ENCODE measurements at regions not wholly inside any gene's neighbourhood (a gene's known extent, or its start where the extent isn't known, plus 50 kb on each side); places are given as distances from the start of the nearest gene placed in this dataset.
"Not testable (repeated sequence)": the region's sequence is repeated elsewhere in the genome, so short reads cannot be mapped to it uniquely, and the experiment has no call there.

DNA sequence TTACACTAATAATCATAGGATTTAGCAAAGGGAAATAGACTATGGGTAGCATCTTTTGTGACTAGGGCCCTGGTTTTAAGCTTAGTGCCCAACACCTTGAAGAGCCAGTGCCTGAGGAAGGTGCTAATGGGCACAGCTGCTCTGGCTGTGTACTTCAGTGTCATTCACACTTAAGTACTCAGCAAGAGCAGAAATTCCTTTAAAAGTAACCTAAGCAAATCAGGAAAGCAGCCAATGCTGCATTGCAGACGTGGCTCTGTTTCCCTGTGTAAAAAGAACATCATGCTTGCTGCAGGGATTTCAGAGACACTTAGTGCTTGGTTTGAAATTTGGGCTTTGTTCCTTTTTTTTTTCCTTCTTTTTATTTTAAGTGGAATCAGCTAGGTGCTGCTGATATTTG is 505.4 kb downstream of the SUCLG1 start:
- no peak for DNase-seq (ENCODE audit: low read depth, low spot score)
- no peak overlapping the region for H3K4me3 ChIP-seq (ENCODE audit: low read length)

DNA sequence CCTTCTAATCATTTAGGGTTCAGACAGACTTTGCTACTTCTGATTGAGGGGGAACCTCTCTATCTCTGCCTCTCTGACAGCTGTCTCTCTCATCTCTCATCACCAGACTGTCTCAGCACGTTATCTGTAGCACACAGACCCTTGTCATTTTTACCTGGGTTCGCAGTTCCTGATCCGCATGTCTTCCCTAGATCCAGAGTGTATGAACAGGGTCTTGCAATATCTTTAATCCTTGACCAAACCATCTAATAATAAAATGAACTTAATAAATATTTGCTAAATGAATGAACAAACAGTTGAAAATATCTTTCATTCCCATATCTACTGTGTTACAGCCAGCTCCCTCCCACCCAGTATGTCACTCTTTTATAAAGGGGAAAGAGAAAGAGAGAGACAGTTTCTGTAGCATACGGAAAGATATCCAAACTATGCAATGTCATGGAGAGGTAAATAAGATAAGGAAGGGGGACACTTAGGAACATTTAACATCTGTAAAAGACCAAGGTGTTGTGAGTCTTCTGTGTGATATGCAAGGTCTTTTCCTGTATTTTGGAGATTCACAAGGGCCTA is 507.6 kb downstream of the SUCLG1 start:
- no peak overlapping the region for H3K4me3 ChIP-seq (ENCODE audit: low read length)
- DNase-seq (ENCODE audit: low read depth, low spot score) = no peak

- no peak overlapping the region for H3K4me3 ChIP-seq (ENCODE audit: low read length)
- DNase-seq (ENCODE audit: low read depth, low spot score) = no peak
Measured at GRCh38 chr2:83949361-83949760, 509.7 kb downstream of the SUCLG1 start.

DNA sequence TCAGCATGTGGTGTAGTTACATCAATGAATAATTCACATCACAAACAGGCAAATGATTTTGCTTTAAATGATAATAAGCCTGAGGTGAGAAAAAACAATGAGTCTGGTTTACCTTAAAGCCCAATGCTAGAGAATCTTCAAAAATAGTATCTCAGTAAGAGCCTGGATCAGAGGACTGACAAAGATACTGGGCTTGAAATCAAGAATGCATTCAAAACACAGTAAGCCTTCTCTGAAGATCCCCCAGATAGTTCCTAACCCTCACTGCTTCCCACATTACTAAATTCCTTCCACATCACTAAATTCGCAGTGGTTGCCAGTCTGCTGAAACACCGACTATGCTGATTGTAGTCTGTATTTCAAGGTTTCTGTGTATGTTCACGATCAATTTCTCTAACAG is 514.9 kb downstream of the SUCLG1 start:
- no peak for DNase-seq (ENCODE audit: low read depth, low spot score)
- H3K4me3 ChIP-seq (ENCODE audit: low read length) = no peak overlapping the region

DNA sequence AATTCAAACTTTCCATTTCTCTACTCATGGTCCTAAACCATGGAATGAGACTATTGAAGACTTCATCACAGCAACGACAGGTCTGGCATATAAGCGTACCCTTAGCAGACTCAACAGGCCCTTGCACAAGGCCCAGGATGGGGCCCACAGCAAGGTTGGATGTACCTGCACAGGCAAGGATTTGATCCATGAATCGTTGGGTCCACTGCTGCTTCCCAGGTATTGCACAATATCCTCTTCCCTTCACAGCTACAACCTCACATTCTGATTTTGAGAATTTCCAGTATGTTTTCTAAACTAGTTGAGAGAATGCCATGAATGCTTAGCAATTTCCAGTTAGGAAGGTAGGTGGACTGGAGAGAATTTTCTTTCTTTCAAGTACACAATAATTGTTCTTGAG is 515.8 kb downstream of the SUCLG1 start:
- no peak overlapping the region for H3K4me3 ChIP-seq (ENCODE audit: low read length)
- no peak for DNase-seq (ENCODE audit: low read depth, low spot score)

GRCh38 chr2:83941886-83942285 is 517.2 kb downstream of the SUCLG1 start:
- H3K4me3 ChIP-seq (ENCODE audit: low read length) = no peak overlapping the region
- DNase-seq (ENCODE audit: low read depth, low spot score) = no peak

- no peak overlapping the region for H3K4me3 ChIP-seq (ENCODE audit: low read length)
- DNase-seq (ENCODE audit: low read depth, low spot score) = no peak
Measured at GRCh38 chr2:83933749-83934148, 525.3 kb downstream of the SUCLG1 start.

GRCh38 chr2:83923531-83923930 is 535.5 kb downstream of the SUCLG1 start:
- no peak for DNase-seq (ENCODE audit: low read depth, low spot score)
- H3K4me3 ChIP-seq (ENCODE audit: low read length) = no peak overlapping the region

- no peak overlapping the region for H3K4me3 ChIP-seq (ENCODE audit: low read length)
- DNase-seq (ENCODE audit: low read depth, low spot score) = no peak
Measured at GRCh38 chr2:83916559-83916958, 542.5 kb downstream of the SUCLG1 start.

GRCh38 chr2:83915381-83915780 is 543.7 kb downstream of the SUCLG1 start:
- H3K4me3 ChIP-seq (ENCODE audit: low read length) = no peak overlapping the region

GRCh38 chr2:83908750-83909149 is 550.3 kb downstream of the SUCLG1 start:
- no peak overlapping the region for H3K4me3 ChIP-seq (ENCODE audit: low read length)
- no peak for DNase-seq (ENCODE audit: low read depth, low spot score)

More at GRCh38 chr2:83915381-83915780, 543.7 kb downstream of the SUCLG1 start:
- DNase-seq (ENCODE audit: low read depth, low spot score) = no peak

- no peak overlapping the region for H3K4me3 ChIP-seq (ENCODE audit: low read length)
- DNase-seq (ENCODE audit: low read depth, low spot score) = no peak
Measured at GRCh38 chr2:83901317-83901716, 557.8 kb downstream of the SUCLG1 start.

DNA sequence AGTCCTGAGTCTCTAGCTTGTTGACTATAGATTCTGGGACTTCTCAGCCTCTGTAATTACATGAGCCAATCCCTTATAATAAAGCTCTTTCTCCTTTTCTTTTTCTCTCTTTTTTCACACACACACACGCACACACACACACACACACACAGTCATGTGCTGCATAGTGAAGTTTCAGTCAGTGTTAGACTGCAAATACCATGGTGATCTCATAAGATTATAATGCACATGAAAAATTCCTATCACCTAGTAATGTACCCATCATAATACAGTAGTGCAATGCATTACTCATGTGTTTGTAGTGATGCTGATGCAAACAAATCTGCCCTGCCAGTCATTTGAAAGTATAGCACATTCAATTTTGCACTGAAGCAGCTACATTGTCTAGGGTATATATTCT is 558.2 kb downstream of the SUCLG1 start:
- no peak overlapping the region for H3K4me3 ChIP-seq (ENCODE audit: low read length)
- no peak for DNase-seq (ENCODE audit: low read depth, low spot score)

DNA sequence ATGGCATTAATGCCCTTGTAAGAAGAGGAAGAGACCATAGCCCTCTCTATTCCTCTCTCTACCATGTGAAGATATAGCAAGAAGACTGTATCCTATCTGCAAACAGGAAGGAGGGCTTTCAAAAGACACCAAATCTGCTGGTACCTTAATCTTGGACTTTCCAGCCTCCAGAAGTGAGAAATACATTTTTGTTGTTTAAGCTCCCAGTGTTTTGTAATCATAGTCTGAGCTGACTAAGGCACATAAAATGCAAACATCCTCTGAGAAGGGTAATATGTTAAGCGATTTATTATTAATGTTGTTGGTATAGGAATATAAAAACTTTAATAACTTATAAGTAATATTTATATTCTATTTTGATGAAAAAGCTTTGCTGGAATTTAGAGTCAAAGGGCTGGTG is 559.8 kb downstream of the SUCLG1 start:
- no peak overlapping the region for H3K4me3 ChIP-seq (ENCODE audit: low read length)
- DNase-seq (ENCODE audit: low read depth, low spot score) = no peak

DNA sequence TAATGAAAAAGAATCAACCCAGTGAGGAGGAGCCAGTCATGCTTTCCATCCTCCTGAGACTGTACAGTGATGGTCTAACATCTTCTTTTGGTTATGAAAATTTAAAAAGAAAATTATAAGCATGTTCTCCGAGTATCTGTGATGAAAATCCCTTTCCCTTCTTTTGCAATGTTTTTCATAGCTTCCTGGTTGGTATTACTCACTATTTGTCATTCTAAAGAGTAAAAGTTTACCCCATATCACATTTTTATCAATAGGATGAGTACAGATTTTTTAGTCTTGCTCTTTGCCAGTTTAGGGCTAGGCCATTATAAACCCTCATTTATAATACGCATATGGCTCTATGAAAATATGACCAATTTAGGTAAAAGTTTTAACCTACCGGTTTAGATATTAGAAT is 564.1 kb downstream of the SUCLG1 start:
- no peak for DNase-seq (ENCODE audit: low read depth, low spot score)

DNA sequence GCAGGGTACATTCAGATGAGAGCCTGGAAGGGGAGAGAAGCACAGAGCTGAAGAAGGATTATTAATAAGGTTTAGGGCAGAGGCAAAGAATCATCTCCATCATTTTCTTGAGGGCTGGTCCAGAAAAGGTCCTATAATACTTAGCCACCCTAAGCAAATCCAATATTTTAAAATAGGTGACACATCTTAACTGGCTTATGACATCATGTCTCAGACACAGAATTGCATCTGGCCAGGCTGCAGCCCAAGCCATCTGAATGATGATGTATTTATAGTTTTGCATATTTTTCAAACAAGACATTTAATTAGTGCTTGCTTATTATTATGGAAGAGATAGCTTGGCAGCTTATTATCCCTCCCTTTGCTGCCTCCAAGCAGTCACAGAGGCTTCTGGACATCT is 571.3 kb downstream of the SUCLG1 start:
- no peak for DNase-seq (ENCODE audit: low read depth, low spot score)

More for the DNA sequence above, 564.1 kb downstream of the SUCLG1 start:
- no peak overlapping the region for H3K4me3 ChIP-seq (ENCODE audit: low read length)

DNA sequence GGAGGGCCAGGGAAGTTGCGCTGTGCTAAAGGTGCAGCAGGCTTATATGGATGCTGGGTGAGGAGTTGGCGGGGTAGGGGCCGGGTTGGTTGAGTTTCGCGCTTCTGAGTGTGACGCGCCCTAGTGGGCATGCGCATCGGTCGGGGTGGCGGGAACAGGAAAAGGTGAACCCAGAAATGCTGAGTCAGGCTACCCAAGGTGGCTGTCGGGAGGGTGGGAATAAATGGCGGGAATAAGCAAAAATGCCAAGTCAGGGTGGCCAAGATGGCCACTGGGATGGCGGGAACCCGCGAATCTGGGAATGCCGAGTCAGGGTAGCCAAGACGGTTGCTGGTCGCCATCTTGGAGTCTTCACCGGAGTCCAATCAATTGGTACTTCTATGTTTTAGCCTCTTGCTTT is 580.0 kb downstream of the SUCLG1 start:
- no peak for DNase-seq (ENCODE audit: low read depth, low spot score)
- no peak overlapping the region for H3K4me3 ChIP-seq (ENCODE audit: low read length)

More for the DNA sequence above, 571.3 kb downstream of the SUCLG1 start:
- H3K4me3 ChIP-seq (ENCODE audit: low read length) = no peak overlapping the region

DNA sequence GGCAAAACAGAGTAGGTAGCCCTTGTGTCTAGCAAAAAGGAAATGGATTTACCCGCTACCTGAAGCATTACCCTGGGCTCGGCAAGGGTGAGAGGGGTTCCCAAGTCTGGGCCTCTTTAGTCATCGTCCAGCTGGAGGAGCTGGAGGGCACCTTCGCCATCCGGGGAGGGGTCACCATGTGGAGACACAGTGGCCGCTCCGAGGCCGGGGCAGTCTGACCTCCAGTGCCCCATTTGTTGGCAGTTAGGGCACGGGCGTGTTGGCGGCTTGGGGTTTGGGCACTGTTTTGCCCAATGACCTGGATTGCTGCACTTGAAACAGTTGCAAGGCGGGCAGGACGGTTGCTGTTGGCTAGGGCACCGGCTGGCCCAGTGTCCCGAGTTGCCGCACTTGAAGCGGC is 581.8 kb downstream of the SUCLG1 start:
- DNase-seq (ENCODE audit: low read depth, low spot score); H3K4me3 ChIP-seq (ENCODE audit: low read length): not testable (repeated sequence)

GRCh38 chr2:83874712-83875430 is 584.2 kb downstream of the SUCLG1 start:
- no peak for DNase-seq (ENCODE audit: low read depth, low spot score)
- no peak overlapping the region for H3K4me3 ChIP-seq (ENCODE audit: low read length)

GRCh38 chr2:83874066-83874465 is 585.0 kb downstream of the SUCLG1 start:
- no peak overlapping the region for H3K4me3 ChIP-seq (ENCODE audit: low read length)
- no peak for DNase-seq (ENCODE audit: low read depth, low spot score)

- DNase-seq (ENCODE audit: low read depth, low spot score) = no peak
- no peak overlapping the region for H3K4me3 ChIP-seq (ENCODE audit: low read length)
Measured at GRCh38 chr2:83873110-83873509, 586.0 kb downstream of the SUCLG1 start.
